GM18861 (cell line): ENCODE measurements at regions not wholly inside any gene's neighbourhood (a gene's known extent, or its start where the extent isn't known, plus 50 kb on each side); places are given as distances from the start of the nearest gene placed in this dataset.
"Not testable (repeated sequence)": the region's sequence is repeated elsewhere in the genome, so short reads cannot be mapped to it uniquely, and the experiment has no call there.

Source experiments
- ATAC-seq: cut with Tn5 transposase; IDR thresholded peaks from one replicate; pipeline ENCODE4 v1.9.1; 2021; ENCODE audit not compliant: unreplicated experiment

DNA sequence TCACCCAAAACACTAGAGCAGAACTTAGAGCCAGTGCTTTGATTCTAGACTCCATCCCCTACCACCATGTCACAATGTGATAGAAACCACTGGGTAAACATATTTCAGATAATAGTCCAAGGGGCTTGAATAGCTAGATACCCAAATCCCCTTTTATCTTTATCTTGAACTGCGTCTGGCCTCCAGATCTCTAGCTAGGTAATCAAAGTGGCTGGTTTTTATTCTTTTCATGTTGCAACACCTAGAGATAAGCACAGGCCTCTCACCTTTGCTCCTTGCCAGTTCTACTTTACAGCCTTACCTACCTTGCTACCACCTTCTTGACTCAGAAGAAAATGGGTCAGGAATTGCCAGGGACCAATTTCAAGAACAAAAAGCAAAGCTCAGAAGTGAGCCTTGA is 171.2 kb downstream of the C1D start:
- ATAC-seq = no peak

DNA sequence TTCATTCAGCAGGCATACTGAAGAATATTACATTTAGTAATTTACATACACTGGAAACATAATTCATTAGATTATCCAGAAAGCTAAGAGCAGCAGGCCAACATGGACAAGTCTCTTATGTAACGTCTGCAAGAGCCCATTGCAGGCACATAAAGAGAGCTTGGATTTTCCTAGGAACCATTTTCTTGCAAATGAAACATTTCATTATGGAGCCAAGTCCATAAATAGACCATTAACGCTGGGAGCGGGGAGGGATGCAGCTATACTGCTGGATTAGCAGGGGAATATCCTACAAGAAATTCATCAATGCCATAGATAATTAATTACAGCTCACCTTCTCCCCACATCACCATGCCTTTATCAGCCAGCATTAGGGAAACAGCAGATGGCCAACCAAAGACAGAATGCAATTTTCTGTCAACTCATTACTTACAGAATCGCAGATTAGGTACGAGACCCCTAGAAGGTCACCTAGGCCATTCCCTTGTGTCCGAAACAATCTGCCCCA is 170.4 kb downstream of the C1D start:
- no peak for ATAC-seq

DNA sequence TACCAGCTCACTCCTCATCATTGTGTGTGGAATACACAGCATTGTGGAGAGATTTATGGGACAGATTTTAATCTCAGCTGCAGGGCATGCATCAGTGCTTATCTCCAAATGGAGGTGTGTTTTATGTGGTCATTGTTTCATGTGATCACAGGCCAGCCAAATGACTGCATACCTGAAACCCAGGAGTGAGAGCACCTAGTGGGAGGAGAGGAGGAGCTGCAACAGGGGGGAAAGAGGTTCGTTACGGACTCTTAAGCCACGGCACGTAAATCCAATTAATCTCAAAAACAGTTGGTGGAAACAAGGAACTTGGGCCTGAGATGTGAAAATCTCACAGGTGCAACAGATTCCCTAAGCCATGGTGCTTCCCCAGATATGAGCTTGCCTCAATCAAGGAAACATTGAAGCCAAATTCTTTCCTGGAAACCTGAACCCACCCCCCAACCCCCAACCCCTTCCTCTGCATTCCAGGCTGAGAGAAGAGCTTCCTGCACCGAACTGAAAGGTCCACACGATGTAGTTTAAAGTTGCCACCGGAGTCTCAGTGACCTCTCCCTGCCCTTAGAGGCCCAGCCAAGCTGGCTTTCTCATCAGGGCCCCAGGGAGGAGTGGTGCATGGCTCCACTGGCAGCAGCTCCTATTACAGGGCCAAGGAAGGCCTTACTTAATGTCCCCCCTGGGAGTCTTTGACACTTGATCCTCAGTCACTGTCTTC is 167.4 kb downstream of the C1D start:
- ATAC-seq = no peak

DNA sequence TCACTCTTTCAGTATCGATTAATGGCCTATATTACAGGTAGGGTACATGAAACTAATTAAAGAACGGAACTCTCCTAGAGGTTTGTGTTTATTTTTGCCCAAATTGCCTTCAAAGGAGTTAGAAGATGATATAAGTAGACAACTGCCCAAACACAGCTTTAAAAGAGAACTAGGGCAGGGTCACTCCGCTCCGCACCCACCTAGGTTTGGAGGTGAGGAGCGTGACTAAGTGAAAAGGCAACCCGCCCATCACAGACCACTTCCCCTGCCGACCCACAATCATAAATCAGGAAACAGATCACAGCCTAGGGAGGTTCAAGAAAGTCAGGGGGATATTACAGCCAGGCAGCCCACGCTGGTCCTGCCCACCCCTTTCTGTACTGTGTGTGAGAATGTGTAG is 166.7 kb downstream of the C1D start:
- ATAC-seq = no peak

DNA sequence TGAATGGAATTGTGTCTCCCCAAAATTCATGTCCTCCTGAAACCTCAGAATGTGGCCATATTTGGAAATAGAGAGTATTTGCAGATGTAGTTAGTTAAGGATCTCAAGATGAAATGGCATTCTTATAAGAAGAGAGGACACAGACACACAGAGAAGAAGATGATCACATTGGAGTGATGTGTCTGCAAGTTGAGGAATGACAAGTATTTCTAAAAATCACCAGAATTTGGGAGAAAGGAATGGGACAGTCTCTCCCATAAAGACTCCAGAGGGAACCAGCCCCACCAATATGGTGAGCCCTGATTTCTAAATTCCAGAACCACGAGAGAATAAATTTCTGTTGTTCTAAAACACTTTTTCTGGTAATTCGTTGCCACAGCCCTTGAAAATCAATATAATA is 166.3 kb downstream of the C1D start:
- no peak for ATAC-seq

DNA sequence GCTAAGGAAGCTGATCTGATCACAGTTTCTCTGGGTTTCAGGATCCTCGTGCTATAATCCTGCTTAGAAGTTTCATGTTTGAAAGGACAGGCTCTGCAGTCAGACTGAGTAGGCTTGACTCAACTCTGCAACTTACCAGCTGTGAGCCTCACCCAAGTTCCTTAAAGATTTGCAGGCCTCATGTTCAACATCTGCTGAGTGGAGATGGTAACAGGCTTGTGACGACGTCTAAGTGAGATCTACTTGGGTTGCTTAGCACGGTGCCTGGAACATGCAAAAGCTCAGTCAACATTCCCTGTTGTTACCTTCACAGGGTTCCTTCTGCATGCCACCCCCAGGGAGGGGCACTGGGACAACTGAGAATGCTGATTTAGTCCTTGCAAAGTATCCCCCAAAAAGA is 164.2 kb downstream of the C1D start:
- no peak for ATAC-seq

DNA sequence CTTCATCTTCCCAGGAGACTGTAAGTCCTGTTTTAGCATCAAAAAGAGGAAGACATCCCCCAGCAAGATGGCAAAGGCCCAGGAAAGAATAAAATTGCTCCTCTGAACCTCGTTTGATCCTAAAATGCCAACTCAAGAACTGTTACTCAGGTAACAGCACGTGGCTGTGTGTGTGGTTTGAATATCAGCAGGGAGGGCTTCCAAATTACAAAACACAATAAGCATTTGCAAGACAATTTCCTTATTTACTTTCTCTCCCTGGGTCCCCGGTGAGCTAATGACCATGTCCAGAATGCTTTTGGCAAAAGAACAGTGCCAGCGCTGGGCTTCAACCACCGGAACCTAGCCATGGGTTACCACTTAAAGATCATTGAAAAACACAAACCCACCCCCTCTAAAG is 163.6 kb downstream of the C1D start:
- no peak for ATAC-seq

DNA sequence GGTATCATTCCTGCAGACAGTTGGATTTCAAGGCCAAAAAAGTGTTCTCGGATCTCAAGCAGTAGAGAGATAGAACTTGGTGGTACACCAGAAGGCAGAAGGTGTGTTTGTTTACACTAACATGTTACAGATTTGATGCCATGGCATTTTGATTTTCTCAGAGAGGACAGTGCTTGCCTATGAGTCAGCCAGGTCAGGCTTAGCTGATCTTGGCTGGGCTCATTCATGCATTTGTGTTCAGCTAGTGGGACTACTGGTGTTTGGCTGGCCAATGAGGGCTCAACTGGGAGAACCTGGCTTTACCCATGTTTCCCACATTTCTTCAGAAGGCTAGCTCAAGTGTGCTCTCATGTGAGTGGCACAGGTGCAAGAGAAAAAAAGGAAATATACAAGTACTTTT is 162.0 kb downstream of the C1D start:
- ATAC-seq = no peak

DNA sequence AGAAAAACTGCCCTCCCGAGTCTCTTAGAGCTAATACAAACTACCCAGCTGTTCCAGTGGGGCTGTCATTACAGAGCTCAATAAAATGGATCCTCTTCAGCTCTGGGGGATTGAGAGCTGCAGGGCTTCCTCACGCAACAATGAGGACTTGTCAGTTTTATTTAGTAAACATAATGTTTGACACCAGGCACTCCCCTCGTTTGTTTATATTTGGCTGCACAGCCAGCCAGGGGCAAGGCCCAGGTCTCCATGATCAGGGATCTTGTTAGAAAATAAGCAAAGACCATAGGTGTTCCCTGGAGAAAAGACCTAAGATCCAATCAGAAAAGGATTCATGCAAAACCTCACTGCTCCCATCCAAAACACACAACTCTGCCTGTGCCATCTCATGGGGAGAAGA is 158.2 kb downstream of the C1D start:
- no peak for ATAC-seq

DNA sequence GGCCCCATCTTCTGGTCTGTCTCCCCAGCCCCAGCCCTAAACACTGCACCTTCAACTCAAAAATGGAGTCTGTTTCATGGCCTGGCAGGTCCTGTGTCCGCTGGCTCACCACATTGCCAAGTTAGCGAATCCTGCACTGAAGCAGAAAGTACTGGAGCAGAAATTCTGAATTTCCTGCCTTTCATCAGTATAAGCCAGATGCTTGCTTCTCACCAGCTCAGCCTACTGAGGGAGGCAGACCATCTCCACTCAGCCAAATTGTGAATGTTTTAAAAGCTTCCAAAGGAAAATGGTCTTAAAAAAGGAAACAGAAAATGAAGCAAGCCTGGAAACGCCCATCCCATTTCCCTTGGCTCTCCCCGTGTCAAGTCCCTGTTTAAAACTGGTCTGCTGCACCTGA is 157.8 kb downstream of the C1D start:
- no peak for ATAC-seq

DNA sequence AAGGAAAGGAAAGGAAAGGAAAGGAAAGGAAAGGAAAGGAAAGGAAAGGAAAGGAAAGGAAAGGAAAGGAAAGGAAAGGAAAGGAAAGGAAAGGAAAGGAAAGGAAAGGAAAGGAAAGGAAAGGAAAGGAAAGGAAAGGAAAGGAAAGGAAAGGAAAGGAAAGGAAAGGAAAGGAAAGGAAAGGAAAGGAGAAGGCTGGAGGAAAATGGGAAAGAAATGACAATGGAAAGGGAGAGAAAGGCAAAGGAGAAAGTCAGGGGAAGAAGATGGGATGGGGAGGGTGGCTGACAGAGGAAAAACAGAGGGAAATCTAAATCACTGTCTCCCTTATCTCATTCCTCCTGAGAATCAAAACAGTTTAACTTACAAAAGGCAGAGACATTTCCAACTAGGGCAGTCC is 156.3 kb downstream of the C1D start:
- ATAC-seq = not testable (repeated sequence)

DNA sequence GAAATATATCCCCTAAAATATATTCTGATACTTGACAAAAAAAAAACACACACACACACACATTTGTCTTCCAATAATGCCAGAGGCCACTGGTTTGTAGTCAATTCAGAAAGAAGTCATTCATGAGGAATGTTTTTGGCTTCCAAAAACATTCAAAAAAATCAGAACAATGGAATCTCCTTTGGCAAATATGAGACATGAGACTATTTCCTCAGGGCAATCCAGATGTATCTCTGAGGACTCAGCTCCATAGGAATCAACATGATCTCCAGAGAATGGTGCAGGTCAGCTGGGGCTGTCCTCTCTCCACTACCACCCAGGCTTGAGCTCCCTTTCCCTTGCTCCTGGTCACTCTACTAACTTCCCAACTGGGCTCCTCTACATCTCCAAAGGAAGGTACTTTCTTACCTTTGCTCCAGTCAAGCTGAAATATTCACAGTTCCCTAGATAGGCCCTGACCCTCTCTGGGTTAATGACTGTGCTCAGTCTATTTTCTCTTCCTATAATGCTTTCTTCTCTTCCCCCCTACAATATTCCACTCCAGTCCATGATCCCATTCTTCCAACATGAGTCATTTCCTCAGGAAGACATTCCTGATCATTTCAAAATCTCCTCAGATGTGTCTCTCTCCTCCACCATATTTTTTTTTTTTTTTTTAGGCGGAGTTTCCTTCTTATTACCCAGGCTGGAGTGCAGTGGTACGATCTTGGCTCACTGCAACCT is 145.3 kb downstream of the C1D start:
- ATAC-seq = no peak

DNA sequence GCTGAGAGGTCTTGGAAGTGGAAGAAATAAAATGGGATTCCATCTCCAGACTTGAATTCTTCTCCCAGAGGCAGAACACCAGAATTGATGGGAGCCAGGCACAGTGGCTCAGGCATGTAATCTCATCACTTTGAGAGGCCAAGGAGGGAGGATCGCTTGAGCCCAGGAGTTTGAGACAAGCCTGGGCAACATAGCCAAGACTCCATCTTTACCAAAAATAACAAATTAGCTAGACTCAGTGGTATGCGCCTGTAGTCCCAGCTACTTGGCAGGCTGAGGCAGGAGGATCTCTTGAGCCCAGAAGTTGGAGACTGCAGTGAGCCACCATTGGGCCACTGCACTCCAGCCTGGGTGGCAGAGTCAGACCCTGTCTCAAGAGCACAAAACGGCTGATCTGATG is 144.3 kb downstream of the C1D start:
- ATAC-seq = no peak

DNA sequence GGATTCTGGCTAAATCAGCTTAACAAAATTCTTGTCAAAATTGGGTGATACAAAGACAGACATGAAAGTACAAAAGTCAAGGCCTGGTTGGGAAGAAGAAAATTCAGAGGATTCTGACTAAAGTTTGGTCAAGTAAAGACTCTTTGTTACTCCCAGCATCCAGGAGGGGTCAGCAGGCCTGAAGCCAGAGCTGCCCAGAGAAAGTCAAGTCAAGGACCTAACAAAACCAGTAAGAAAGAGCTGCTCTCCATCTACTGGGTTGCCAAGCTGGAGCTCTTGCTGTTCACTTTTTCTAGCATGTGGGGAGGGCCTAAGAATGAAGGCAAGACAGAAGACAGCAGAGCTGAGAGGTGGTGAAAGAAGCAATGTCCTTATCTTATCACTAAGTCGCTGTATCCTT is 143.3 kb downstream of the C1D start:
- no peak for ATAC-seq

DNA sequence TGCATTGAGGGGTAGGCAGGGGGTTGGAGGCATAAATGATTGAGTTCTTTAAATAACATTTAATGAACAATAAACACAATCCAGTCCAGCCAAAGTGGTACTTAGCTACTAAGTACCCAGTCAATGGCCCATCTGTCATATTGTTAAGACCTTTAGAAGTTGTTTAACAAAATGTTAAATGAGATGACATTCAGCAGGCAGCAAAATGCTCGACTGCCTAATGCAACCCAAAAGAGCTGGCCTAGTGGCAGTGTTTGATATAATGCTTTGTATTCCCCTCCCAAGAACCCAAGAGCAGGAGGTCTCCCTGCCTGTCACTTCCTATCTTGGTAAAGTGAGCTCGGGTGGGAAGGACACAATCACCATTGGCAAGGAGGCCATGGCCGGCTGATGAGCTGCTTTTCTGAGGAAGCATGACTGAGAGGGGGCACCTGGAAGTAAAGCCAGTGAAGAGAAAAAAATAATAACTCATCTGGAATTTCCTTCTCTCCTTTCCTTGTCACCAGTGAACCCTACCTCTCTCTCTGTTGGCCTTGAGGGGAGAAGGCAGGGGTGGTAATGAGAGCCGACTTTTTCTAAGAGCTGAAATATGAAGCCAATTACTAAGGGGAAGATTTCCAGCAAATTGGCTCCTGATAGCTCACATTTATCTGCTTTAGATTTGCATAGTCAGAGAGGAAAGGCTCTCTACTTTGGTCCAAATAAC is 140.6 kb downstream of the C1D start:
- ATAC-seq = no peak

DNA sequence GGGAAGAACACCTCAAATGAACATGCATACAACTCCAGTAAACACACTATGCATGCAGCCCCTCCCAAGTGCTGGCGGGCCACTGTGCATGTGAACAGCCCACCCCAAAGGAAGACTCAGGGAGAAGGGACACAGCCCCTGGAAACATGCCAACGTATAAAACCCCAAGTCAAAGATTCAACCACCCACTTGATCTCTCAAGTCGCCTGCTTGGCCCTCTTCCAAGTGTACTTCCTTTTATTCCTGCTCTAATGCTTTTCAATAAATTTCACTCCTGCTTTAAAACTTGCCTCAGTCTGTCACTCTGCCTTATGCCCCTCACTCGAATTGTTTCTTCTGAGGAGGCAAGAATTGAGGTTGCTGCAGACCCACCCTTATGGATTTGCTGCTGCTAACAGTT is 139.1 kb downstream of the C1D start:
- ATAC-seq = no peak

DNA sequence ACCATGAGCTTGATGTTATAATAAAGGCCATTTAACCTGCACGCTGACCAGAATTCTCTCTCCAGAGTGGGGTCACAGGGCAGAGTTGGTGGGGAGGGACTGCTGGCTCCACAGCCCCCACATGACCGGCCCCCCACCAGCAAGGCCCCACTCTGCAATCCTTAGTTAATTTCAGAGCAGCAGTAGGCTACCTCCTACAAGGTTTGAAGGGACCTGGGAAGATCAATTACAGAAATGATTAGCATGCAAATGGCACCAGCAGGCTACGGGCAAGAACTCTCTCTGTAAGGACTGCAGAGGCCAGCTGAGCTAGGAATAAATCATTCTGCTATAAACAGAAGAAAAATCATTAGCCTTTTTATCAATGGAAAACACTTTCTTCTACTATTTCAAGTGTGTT is 135.3 kb downstream of the C1D start:
- no peak for ATAC-seq

DNA sequence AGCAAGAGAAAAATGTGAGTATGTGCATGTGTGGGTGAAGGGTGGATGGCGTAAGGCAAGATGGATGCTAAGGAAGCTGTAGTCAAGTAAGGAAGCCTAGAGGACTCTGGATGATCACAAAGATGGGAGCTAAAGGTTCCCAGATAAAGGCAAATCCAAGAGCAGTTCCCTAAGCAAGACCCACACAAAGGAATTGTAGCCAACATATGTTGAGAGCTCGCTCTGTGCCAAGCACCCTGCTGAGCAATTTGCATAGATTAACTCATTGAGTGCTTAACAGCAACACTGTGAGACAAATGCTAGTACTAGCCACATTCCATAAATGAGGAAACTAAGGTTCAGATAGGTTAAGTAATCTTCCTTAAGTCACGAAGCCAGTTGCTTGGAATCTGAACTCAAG is 132.6 kb downstream of the C1D start:
- ATAC-seq = no peak

DNA sequence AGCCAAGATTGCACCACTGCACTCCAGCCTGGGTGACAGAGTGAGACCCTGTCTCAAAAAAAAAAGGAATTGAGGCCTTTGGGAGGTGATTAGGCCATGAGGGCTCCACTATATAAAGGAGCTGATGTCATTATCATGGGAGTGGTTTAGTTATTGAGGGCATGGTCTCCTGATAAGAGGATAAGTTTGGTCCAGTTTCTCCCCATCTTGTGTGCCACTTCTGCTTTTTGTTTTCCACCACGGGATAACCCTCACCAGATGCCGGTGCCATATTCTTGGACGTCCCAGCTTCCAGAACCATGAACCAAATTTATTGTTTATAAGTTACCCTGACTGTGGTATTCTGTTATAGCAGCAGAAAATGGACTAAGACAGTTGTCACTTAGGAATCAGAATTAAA is 125.8 kb downstream of the C1D start:
- ATAC-seq = no peak

DNA sequence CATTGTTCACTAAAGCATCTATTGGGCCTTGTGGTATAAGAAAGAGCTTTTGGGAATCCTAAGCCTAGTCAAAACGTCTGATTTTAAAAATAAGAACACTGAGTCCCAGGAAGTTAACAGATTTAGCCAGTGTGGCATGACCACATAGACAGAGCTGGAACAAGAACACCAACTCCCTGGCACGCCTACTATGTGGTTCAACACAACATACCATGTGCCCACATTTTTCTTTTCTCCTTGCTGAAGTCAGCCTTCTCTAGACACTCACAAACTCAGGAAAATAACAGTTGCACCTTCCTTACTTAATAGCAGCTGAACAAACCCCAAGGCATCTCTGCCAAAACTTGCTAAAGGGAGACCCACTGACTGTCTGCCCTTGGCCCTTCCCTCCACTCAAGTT is 124.8 kb downstream of the C1D start:
- no peak for ATAC-seq

DNA sequence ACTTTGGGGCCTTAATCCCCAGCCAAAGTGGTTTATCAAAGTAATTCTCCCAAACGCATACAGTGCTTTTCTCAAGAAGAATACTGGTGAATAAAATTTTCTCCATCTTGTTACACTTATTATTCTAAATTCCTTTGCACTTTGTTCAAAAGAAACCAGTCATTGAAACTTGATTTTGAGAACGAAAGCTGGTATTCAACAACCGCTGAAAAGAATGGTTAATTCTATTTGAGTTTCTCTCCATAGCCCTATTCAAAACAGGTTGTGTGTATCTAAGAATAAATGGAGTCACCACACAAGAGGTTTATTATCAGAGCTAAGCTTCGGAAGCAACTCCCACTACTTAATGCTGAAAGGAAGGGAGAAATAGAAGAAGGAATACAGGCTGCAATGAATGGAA is 117.7 kb downstream of the C1D start:
- no peak for ATAC-seq

DNA sequence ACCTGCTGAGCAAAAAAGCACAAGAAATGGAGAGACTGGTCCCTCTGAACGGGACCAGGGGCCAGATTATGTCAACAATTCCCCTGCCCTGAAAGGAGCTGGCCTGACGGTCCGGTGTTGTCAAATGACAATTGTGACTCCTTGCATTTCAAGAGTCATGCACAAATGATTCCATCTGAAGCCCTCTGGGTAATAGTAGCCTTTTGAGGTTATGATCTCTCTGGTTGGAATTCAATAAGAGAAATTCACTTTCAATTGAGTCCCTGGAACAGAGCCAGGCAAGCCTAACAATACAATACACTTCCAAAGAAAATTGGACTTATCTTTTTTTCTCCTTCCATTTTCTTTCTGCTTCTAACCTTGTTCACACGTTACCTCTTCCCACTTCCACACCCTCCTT is 116.9 kb downstream of the C1D start:
- ATAC-seq = no peak
